Endothelial cell of umbilical vein (primary cell): ENCODE measurements at regions not wholly inside any gene's neighbourhood (a gene's known extent, or its start where the extent isn't known, plus 50 kb on each side); places are given as distances from the start of the nearest gene placed in this dataset.

Source experiments
- JUN ChIP-seq: IDR thresholded peaks from 2 replicates; pipeline ENCODE4 v1.6.1; 2011; ENCODE audit warnings: borderline replicate concordance, low read depth; ENCODE audit not compliant: insufficient read length, insufficient read depth
- MYC ChIP-seq: IDR thresholded peaks from one replicate; pipeline ENCODE4 v1.6.1; 2011; ENCODE audit warnings: mild to moderate bottlenecking, low read depth, low read length
- POLR2A ChIP-seq: IDR thresholded peaks from 2 replicates; pipeline ENCODE4 v1.6.1; 2012; ENCODE audit warnings: low read depth, mild to moderate bottlenecking, control low read depth, low read length
- POLR2AphosphoS5 ChIP-seq: IDR thresholded peaks from 2 replicates; pipeline ENCODE4 v1.6.1; 2012; ENCODE audit warnings: low read depth, mild to moderate bottlenecking, control low read depth, low read length, moderate library complexity; ENCODE audit not compliant: insufficient read depth
- TF ChIP-seq, protein P1 (sequence below), 2 donors: IDR thresholded peaks; 1 replicate in 1 of 2; 2 replicates in 1 of 2; pipeline ENCODE4 v1.5.1; 2011; ENCODE audit warnings: low read length in 2 of 2, mild to moderate bottlenecking in 2 of 2, moderate library complexity in 2 of 2, control low read depth in 1 of 2, inconsistent platforms in 1 of 2, low read depth in 1 of 2; ENCODE audit not compliant: insufficient read depth in 1 of 2; ENCODE audit errors: extremely low read depth in 1 of 2

DNA sequence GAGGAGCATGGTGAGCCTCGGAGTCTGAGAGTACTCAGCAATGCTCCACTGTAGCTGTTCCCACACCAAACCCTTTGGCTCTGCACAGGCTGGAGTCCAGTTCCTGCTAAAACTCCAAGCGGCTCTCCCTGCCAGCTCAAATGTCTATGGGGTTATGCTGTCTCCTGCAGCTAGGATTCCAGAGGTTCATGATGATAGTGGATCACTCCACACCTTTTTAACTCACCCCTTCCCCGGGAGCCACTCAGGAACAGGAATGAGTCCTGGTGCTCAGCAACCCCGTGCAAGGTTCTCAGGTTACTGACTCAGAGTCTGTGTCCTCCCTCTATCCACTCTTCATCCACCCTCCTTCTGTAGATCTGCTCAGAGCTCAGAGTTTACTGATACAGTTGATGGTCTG, 410.0 kb downstream of the CDH19 start:
- TF ChIP-seq, protein P1, sequence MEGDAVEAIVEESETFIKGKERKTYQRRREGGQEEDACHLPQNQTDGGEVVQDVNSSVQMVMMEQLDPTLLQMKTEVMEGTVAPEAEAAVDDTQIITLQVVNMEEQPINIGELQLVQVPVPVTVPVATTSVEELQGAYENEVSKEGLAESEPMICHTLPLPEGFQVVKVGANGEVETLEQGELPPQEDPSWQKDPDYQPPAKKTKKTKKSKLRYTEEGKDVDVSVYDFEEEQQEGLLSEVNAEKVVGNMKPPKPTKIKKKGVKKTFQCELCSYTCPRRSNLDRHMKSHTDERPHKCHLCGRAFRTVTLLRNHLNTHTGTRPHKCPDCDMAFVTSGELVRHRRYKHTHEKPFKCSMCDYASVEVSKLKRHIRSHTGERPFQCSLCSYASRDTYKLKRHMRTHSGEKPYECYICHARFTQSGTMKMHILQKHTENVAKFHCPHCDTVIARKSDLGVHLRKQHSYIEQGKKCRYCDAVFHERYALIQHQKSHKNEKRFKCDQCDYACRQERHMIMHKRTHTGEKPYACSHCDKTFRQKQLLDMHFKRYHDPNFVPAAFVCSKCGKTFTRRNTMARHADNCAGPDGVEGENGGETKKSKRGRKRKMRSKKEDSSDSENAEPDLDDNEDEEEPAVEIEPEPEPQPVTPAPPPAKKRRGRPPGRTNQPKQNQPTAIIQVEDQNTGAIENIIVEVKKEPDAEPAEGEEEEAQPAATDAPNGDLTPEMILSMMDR (IDR thresholded peaks at IDR 0.05; ENCODE audit: extremely low read depth in 1 of 2, insufficient read depth in 1 of 2, low read depth in 1 of 2, low read length in 2 of 2), result no peak
- TF ChIP-seq MYC, result no peak
- TF ChIP-seq JUN, result no peak
- no peak for TF ChIP-seq POLR2AphosphoS5
- no peak for TF ChIP-seq POLR2A
